ENCODE measurements at regions not wholly inside any gene's neighbourhood (a gene's known extent, or its start where the extent isn't known, plus 50 kb on each side); places are given as distances from the start of the nearest gene placed in this dataset.
"Not testable (repeated sequence)": the region's sequence is repeated elsewhere in the genome, so short reads cannot be mapped to it uniquely, and the experiment has no call there.

DNA sequence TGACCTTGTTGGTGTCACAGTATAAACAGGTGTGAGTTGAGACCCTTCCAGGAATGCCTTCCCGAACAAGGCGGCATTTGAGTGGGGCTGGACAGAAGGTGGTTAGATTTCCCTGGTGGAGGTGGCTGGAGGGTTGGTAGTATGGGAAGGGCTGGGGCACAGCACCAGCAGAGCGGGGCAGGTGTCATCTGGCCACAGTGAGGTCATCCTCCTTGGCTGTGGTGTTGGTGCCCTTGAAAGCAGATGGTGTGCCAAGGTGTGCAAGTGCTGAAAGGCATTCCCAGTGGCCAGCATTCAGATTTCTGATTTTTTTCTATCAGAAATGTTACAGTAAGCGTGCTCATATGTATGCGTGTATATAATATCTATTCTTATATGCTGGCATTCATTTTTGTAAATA, 126.6 kb downstream of the LAT start:
- H3K4me3 ChIP-seq (ENCODE audit: low read length): no peak overlapping the region
- TF ChIP-seq, protein P1, sequence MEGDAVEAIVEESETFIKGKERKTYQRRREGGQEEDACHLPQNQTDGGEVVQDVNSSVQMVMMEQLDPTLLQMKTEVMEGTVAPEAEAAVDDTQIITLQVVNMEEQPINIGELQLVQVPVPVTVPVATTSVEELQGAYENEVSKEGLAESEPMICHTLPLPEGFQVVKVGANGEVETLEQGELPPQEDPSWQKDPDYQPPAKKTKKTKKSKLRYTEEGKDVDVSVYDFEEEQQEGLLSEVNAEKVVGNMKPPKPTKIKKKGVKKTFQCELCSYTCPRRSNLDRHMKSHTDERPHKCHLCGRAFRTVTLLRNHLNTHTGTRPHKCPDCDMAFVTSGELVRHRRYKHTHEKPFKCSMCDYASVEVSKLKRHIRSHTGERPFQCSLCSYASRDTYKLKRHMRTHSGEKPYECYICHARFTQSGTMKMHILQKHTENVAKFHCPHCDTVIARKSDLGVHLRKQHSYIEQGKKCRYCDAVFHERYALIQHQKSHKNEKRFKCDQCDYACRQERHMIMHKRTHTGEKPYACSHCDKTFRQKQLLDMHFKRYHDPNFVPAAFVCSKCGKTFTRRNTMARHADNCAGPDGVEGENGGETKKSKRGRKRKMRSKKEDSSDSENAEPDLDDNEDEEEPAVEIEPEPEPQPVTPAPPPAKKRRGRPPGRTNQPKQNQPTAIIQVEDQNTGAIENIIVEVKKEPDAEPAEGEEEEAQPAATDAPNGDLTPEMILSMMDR (conservative IDR thresholded peaks at IDR 0.05; ENCODE audit: low read length): no peak
- no peak for DNase-seq (ENCODE audit: low read depth)

DNA sequence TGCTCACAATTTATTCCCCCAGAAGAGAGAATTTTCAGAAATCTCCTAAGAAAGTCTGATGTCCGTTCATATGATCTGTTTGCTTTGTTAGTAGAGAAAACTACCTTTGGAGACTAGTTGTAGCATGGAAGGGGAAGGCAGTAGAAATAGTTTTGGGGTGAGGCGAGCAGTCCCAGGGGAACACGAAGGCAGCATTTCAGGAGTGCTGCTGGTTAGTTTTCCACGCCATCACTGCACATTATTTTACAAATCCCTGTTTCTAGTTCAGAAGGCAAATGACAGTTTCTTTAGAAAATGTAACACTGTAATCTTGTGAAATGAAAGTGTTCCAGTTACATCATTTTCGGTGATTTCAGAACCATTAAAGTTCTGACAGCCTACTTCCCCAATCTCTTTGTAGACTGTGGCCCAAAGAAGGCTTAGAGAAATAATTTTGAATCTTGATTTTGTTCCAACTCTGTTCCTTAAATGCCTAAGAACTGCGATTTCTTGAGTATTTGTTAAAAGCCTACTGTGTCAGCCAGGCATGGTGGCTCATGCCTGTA, 123.8 kb downstream of the LAT start:
- peak; percentile 47 for DNase-seq (ENCODE audit: low read depth)
- not testable (repeated sequence) for H3K4me3 ChIP-seq (ENCODE audit: low read length)

DNA sequence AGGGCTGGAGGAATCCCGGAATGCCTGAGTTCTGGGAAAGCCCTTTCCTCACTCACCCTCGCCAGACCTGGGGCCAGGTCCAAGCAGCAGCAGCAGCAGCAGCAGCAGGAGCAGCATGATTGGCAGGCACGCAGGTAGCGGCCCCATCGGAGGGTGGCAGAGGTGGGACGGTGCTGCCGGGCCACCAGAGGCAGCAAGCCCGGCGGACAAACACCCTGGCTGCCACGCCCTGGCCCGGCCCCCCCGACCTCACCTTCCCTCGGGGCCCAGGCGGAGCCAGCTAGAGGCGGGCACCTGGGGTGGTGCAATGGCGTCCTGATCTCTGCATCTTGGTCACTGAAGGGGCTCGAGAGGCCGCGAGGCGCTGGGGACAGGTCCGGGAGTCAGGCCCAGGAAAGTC, 122.4 kb downstream of the LAT start:
- TF ChIP-seq, protein P1 (conservative IDR thresholded peaks at IDR 0.05; ENCODE audit: low read length): no peak
- no peak for DNase-seq (ENCODE audit: low read depth)
- no peak overlapping the region for H3K4me3 ChIP-seq (ENCODE audit: low read length)

DNA sequence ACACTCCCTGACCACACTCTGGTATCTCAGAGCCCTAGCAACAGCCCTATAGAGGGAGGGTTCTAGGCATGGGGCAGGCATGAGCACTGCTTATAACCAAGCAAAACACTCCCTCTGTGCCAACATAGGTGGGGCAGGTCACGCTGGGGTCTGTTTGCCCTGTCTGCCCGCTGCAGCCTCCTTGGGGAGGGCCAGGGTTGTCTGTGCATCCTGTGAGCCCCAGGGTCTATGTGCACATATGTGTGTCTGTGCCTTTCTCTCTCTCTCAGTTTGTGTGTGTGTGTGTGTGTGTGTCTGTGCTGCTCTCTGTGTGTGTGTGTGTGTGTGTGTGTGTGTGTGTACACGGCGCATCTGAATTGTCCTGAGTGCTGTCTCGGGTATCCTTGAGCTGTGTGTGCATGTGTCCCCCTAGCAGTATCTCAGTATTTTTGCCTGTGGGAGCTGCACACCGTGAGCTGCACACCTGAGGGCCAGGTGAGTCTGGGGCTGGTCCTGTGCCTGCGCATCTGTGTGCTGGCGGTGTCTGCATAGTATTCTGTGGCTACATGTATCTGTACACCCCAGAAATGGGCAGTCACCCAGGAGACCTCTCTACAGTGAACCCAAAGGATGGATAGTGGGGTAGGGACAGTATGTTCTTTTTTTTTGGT, 121.5 kb downstream of the LAT start:
- DNase-seq (ENCODE audit: low read depth); H3K4me3 ChIP-seq (ENCODE audit: low read length): not testable (repeated sequence)

DNA sequence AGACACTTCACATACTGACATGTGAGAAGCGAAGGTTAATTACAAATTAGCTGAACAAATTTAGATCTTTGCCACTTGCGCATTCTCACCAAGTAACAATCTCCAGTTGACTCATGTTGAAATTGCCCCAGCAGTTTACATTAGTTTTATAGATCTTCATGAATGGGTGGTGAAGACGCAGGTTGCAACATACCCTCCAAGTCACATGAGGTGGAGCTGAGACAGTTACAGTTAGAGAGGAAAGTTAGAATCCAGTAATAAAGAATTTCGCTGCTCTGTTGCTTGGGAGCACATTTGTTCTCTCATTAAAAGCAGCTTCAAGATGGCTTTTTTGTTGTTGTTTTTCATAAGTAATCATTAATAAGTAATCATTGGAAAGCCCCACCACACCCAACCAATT, 119.7 kb downstream of the LAT start:
- not testable (repeated sequence) for DNase-seq (ENCODE audit: low read depth); H3K4me3 ChIP-seq (ENCODE audit: low read length)

DNA sequence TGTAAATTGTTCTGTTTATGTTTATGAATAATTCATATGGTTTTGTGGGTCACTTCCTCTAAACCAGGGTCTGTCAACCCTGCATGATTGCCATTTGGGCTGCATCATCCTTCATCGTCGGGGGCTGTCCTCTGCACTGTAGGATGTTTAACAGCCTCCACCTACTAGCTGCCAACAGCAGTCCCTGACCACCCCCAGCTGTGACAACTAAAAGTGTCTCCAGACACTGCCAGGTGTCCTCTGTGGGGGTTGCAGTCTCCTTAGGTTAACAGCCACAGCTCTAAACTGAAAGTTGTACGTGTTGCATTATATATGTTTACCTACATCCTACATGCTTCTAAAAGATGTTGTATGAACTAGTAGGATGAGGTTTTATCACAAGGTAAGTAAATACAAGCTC, 113.1 kb downstream of the LAT start:
- H3K4me3 ChIP-seq (ENCODE audit: low read length); DNase-seq (ENCODE audit: low read depth): not testable (repeated sequence)

DNA sequence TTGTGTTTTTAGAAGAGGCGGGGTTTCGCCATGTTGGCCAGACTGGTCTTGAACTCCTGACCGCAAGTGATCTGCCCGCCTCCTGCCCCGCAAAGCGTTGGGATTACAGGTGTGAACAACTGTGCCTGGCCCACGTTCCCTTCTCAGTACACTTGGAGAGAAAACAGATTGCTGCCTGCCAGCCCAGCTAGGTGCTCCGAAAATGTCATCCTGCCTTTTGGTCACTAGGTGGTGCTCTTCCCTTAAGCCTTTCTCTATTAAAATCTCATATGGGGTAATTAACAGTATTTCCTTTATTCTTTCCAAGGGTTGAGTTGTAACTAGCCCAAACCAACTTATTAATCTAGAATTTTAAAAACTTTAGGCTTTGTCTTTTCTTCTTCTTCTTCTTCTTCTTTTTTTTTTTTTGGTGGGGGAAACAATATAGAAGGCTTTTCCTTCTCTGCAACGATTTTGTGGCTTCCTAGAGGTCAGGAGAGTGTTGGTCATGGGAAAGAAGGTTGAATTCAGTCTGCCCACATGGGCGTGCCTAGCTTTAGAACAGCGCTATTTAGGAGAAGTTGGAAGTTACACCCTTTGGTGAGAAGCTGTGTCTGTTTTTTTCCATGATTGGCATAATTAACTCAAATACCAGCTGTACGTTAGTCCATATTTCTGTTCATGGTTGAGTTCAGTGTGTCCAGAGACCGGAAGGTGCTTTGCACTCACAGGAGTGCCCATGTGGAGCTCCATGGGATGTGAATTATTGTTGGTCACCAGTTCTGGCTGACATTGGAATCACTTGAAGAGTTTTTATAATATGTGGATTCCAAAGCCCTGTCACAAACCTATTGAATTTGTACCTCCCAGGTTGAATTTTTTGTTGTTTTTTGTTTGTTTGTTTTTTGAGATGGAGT, 110.1 kb downstream of the LAT start:
- not testable (repeated sequence) for H3K4me3 ChIP-seq (ENCODE audit: low read length); DNase-seq (ENCODE audit: low read depth)

DNA sequence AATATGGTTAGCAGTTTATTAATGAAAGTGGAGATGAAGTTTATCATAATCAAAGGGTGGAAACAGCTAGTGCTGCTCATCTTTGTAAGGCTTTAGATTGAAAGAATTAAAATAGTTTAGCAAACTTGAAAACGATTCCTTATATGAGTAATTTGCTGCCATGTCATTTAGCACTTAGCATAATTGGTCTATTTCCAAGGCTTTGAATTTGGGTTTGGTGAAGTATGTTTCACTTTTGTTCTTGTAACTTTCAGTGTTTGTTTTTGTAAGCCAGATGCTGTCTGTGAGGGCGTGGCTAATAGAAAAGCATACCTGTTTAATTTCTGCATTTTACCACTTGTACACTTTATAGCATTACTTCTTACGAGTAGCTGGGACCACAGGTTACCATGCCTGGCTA, 109.5 kb downstream of the LAT start:
- not testable (repeated sequence) for DNase-seq (ENCODE audit: low read depth); H3K4me3 ChIP-seq (ENCODE audit: low read length)

DNA sequence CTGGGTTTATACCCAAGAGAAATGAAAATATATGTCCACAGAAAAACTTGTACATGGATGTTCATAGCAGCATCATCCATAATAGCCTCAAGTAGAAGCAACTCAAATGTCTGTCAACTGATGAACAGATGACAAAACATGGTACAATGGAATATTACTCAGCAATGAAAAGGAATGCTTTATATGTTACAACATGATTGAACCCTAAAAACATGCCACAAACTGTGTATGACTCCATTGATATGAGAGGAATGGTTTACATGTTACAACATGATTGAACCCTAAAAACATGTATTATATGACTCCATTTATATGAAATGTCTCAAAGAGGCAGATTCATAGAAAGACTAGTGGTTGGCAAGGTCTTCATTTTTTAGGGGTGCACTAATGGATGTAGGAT, 104.8 kb downstream of the LAT start:
- DNase-seq (ENCODE audit: low read depth); H3K4me3 ChIP-seq (ENCODE audit: low read length): not testable (repeated sequence)

DNA sequence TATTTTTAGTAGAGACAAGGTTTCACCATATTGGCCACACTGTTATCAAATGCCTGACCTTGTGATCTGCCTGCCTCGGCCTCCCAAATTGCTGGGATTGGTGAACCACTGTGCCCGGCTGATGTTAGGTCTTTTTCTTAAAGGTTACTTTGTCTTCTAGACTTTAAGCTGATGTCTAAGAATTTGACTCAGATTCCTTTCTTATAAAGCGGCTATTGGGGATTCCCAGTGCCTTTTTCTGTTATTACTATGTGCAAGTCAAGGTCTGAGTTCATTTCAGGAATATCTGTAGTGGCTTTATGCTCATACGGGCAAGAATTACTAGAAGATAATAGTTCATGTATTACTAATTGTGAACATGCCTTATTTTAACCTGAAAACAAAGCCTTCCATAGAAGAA, 102.8 kb downstream of the LAT start:
- DNase-seq (ENCODE audit: low read depth); H3K4me3 ChIP-seq (ENCODE audit: low read length): not testable (repeated sequence)

DNA sequence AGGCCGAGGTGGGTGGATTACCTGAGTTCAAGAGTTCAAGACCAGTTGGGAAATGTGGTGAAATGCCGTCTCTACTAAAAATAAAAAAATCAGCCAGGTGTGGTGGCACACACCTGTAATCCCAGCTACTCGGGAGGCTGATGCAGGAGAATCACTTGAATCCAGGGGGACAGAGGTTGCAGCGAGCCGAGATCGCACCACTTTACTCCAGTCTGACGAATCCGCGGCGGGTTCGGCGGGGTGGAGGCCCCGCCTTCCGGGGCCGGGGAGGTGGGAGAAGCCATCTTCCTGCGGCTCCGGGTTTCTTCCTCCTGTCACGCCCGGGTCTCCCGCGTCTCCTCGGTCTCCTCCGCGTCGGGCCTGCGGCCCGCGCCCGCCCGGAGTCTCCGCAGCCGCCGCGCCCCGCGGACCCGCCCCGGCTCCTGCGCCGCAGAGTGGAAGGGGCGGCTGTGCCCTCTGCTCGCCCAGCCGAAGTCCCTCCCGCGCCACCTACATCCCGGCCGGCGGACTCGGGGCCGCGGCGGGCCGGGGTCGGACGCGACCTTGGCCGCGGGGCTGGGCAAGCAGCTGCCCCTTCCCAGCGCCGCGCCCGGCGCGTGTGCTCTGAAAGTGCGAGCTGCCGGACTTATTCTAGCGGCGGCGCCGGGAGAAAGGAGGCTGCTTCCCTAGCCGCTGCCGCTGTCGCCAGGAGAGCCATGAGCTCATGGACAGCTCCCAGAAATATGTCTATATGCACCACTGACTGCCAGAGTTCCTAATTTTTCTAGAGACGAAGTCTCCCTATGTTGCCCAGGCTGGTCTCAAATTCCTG, 97.2 kb downstream of the LAT start:
- peak; percentile 2 for DNase-seq (ENCODE audit: low read depth)
- H3K4me3 ChIP-seq (ENCODE audit: low read length): peak overlapping the region; percentile 43

DNA sequence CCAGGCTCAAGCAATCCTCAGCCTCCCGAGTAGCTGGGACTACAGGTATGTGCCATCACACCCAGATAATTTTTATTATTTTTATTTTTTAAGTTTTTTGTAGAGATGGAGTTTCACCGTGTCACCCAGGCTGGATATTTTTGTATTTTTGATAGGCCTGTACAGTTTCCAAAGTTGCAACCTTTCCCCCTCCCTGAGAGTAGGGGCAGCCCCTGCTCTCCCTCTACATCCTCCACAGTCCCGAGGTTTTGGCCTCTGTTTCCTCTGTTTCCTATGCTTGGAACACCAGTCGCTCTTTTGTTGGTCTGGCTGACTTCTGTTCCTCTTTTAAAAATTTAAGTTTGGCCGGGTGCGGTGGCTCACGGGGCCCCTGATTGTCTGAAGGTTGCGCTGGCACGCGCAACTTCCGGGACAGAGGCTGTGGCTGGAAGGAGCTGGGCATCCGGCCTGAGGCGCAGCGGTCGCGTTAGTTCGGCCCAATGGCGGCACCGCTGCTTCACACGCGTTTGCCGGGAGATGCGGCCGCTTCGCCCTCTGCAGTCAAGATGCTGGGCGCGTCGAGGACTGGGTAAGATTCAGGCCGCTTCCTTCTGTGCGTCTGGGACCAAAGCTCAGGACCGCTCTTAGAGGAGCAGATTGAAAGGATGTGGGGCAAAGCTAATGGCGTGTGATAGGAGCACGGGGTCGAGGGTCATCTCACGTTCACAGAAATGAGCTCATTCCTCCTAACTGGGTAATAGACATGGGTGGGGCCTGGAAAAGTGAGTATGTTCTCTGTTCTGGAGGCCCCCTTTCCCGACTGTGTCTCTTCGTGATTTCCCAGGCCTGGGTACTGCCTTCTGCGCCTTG, 89.9 kb downstream of the LAT start:
- H3K4me3 ChIP-seq (ENCODE audit: low read length): peak overlapping the region; percentile 53
- peak; percentile 31 for DNase-seq (ENCODE audit: low read depth)

DNA sequence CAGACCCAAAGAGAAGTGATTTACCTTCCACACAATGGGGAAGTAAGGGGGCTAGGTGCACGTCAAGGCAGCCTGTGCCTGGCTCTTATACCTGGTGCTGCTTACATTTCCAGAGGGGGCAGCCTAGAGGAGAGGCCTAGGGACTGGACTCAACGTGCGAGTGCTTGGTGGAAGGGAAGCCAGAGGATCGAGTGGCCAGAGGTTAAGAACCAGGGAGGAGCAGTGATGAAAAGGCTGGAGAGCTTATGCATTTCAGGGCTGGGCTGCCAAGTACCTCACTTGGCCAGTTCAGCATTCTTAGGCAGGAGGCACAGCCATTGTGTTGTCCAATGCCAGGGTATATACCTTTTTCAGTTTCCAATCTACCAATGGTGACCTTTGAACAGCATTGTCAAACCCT, 77.4 kb downstream of the LAT start:
- H3K4me3 ChIP-seq (ENCODE audit: low read length); DNase-seq (ENCODE audit: low read depth): not testable (repeated sequence)

DNA sequence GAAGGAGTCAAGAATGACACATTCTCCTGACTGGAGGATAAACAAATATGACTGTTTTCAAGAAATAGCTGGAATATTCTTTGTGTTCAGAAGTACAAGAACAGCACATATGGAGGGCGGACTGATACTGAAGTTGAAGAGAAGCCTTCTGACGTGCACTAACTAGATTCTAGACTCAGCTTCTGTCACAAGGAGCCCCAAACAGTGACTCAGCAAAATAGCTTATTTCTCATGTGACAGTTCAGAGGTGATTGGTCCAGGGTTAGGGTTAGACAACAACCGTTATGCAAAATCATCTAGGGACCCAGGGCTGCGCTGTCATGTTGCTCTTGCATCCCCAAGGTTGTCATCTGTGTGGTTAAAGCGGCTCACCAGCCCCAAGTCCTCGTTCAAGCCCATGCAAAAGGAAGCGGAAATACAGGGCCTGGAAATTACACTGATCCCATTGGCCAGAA, 76.6 kb downstream of the LAT start:
- H3K4me3 ChIP-seq (ENCODE audit: low read length): not testable (repeated sequence)

DNA sequence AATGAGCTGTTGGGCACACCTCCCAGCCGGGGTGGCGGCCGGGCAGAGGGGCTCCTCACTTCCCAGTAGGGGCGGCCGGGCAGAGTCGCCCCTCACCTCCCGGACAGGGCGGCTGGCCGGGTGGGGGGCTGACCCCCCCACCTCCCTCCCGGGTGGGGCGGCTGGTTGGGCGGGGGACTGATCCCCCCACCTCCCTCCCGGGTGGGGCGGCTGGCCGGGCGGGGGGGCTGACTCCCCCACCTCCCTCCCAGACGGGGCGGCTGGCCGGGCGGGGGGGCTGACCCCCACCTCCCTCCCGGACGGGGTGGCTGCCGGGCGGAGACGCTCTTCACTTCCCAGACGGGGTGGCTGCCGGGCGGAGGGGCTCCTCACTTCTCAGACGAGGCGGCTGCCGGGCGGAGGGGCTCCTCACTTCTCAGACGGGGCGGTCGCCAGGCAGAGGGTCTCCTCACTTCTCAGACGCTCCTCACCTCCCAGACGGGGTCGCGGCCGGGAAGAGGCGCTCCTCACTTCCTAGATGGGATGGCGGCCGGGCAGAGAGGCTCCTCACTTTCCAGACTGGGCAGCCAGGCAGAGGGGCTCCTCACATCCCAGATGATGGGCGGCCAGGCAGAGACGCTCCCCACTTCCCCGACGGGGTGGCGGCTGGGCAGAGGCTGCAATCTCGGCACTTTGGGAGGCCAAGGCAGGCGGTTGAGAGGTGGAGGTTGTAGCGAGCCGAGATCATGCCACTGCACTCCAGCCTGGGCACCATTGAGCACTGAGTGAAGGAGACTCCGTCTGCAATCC, 75.4 kb downstream of the LAT start:
- H3K4me3 ChIP-seq (ENCODE audit: low read length); DNase-seq (ENCODE audit: low read depth): not testable (repeated sequence)

More for the DNA sequence above, 76.6 kb downstream of the LAT start:
- DNase-seq (ENCODE audit: low read depth): not testable (repeated sequence)
